GM12878 (cell line): ENCODE measurements at regions not wholly inside any gene's neighbourhood (a gene's known extent, or its start where the extent isn't known, plus 50 kb on each side); places are given as distances from the start of the nearest gene placed in this dataset.

Experiments used
- ATAC-seq: fragments of 200-7000 bp; cut with Tn5 transposase; 3 replicates; pipeline ENCODE4 v1.9.1; 2020; ENCODE audit warnings: mild to moderate bottlenecking, moderate library complexity
- BruUV-seq: library from RNA; stranded (reverse); fragments of 400-500 nt; replicated peaks from 2 replicates; lab custom pipeline; 2021; lab: Mats Ljungman, UMichigan
- CTCF ChIA-PET: fragments of 300-600 bp; sonication (Branson Sonifier 250); formaldehyde crosslinking; extraction: SDS; loops from one replicate; lab custom pipeline; 2021; ENCODE audit warnings: inconsistent platforms; lab: Yijun Ruan, JAX
- POLR2A ChIA-PET: fragments of 350-600 bp; formaldehyde crosslinking; extraction: SDS; loops from one replicate; lab custom pipeline; 2021; ENCODE audit warnings: inconsistent platforms; lab: Charles Lee
- RAD21 ChIA-PET: fragments of 300-600 bp; sonication (Branson Sonifier 250); formaldehyde crosslinking; loops from one replicate; lab custom pipeline; 2023; ENCODE audit warnings: antibody characterized with exemption; ENCODE audit not compliant: unreplicated experiment; lab: Charles Lee
- SMC1A ChIA-PET: fragments of 300-600 bp; sonication (Branson Sonifier 250); formaldehyde crosslinking; loops from one replicate; lab custom pipeline; 2023; ENCODE audit not compliant: unreplicated experiment, uncharacterized antibody; lab: Charles Lee
- DNase-seq: peaks from one replicate; pipeline ENCODE4 v3.0.0-alpha.2; 2011; ENCODE audit warnings: low read depth, low spot score
- FAIRE-seq: peaks from 3 replicates; lab custom pipeline; 2011; peaks lifted over from hg19 to GRCh38; lab: Jason Lieb, UNC
- H2AFZ ChIP-seq: 2 replicates; pipeline ENCODE4 v1.6.0; 2011; ENCODE audit warnings: low read depth, low read length, control low read depth; ENCODE audit not compliant: control insufficient read depth
- H3K27ac ChIP-seq: 2 replicates; pipeline ENCODE4 v1.5.1; 2011; ENCODE audit warnings: control low read depth; ENCODE audit not compliant: control insufficient read depth, insufficient read depth
- H3K27me3 ChIP-seq, 2 experiments: replicated peaks in 1 of 2; 2 replicates each; pipeline versions ENCODE4 v1.6.0 to v1.6.1; 2011; ENCODE audit warnings: low read length in 1 of 2; ENCODE audit not compliant: control insufficient read depth in 2 of 2, insufficient read depth in 2 of 2
- H3K36me3 ChIP-seq, 2 experiments: 2 replicates each; pipeline ENCODE4 v1.5.1; 2011; ENCODE audit warnings: low read length in 1 of 2; ENCODE audit not compliant: control insufficient read depth in 2 of 2, insufficient read depth in 2 of 2
- H3K4me1 ChIP-seq: 2 replicates; pipeline ENCODE4 v1.6.1; 2011; ENCODE audit warnings: mild to moderate bottlenecking, low read length, moderate library complexity, mixed read lengths; ENCODE audit not compliant: control insufficient read depth, insufficient read depth
- H3K4me2 ChIP-seq: 2 replicates; pipeline ENCODE4 v1.6.0; 2011; ENCODE audit warnings: control low read depth; ENCODE audit not compliant: control insufficient read depth, insufficient read depth
- H3K4me3 ChIP-seq: fragments of 200-600 bp; sonication (generic); 2 replicates; pipeline ENCODE4 v1.5.1; 2016
- H3K79me2 ChIP-seq: 2 replicates; pipeline ENCODE4 v1.6.0; 2011; ENCODE audit warnings: low read length; ENCODE audit not compliant: control insufficient read depth, insufficient read depth
- H3K9ac ChIP-seq: 2 replicates; pipeline ENCODE4 v1.8.0; 2011; ENCODE audit warnings: low read length, control low read depth, mixed read lengths; ENCODE audit not compliant: control insufficient read depth, insufficient read depth
- H3K9me3 ChIP-seq: replicated peaks from 3 replicates; pipeline ENCODE4 v1.5.1; 2011; ENCODE audit warnings: mild to moderate bottlenecking, low read length; ENCODE audit not compliant: control insufficient read depth, insufficient read depth
- H4K20me1 ChIP-seq: 2 replicates; pipeline ENCODE4 v1.6.0; 2011; ENCODE audit not compliant: control insufficient read depth, insufficient read depth
- GATAD2B ChIP-seq: fragments of 450-650 bp; conservative IDR thresholded peaks from 2 replicates; pipeline ENCODE4 v1.6.1; 2017; ENCODE audit warnings: low read depth, mild to moderate bottlenecking, moderate library complexity
- LARP7 ChIP-seq: fragments of 450-650 bp; IDR thresholded peaks from 2 replicates; pipeline ENCODE4 v1.6.1; 2017; ENCODE audit warnings: mild to moderate bottlenecking
- MYB ChIP-seq: fragments of 150-350 bp; IDR thresholded peaks from 2 replicates; pipeline ENCODE4 v1.6.1; 2014; ENCODE audit warnings: mild to moderate bottlenecking, low read depth, low read length, borderline replicate concordance
- MYC ChIP-seq: IDR thresholded peaks from 2 replicates; pipeline ENCODE4 v1.6.1; 2011; ENCODE audit warnings: mild to moderate bottlenecking, low read length, moderate library complexity, inconsistent platforms; ENCODE audit not compliant: insufficient read depth, insufficient replicate concordance, insufficient read length, severe bottlenecking
- RBBP5 ChIP-seq: fragments of 200-600 bp; sonication (generic); conservative IDR thresholded peaks from 2 replicates; pipeline ENCODE4 v1.6.1; 2016
- RUNX3 ChIP-seq: IDR thresholded peaks from 2 replicates; pipeline ENCODE4 v1.6.1; 2012; ENCODE audit warnings: low read length, inconsistent platforms
- SMC3 ChIP-seq: IDR thresholded peaks from 2 replicates; pipeline ENCODE4 v1.6.1; 2011; ENCODE audit warnings: low read length, improper control_type of control experiment, borderline replicate concordance
- TARDBP ChIP-seq: IDR thresholded peaks from 2 replicates; pipeline ENCODE4 v1.6.1; 2016; ENCODE audit warnings: borderline replicate concordance
- TCF12 ChIP-seq: IDR thresholded peaks from 2 replicates; pipeline ENCODE4 v1.6.1; 2011; ENCODE audit warnings: low read depth, mild to moderate bottlenecking, low read length
- WGBS: methylation state at CpG from one replicate; pipeline ENCODE4 v1.1.6; 2016; ENCODE audit warnings: low lambda C conversion rate; ENCODE audit not compliant: insufficient replicate concordance, insufficient coverage; ENCODE audit errors: missing lambda C conversion rate; 5-methylcytosine and 5-hydroxymethylcytosine counted together
- in situ Hi-C: fragments of 300-500 bp; cut with MboI; formaldehyde crosslinking; loops from 9 replicates; pipeline ENCODE4 v1.14.3; 2018; ENCODE audit warnings: mixed read lengths
- intact Hi-C: fragments of 100-400 bp; cut with micrococcal nuclease; formaldehyde crosslinking; loops from one replicate; pipeline ENCODE4 v1.14.2; 2022; ENCODE audit not compliant: unreplicated experiment
- TF ChIP-seq, protein P1 (sequence below), 3 experiments: IDR thresholded peaks in 2 of 3; conservative IDR thresholded peaks in 1 of 3; 2 replicates each; pipeline ENCODE4 v1.5.1; 2011; ENCODE audit warnings: low read depth in 3 of 3, low read length in 3 of 3, mild to moderate bottlenecking in 3 of 3, control low read depth in 2 of 3, moderate library complexity in 2 of 3, inconsistent platforms in 1 of 3, mixed read lengths in 1 of 3; ENCODE audit not compliant: control insufficient read depth in 2 of 3, insufficient read depth in 1 of 3; ENCODE audit errors: extremely low read depth in 1 of 3
- TF ChIP-seq, protein P2 (sequence below): fragments of 450-650 bp; IDR thresholded peaks from 2 replicates; pipeline ENCODE4 v1.6.1; 2017; ENCODE audit warnings: mild to moderate bottlenecking, moderate library complexity
- TF ChIP-seq, protein P3 (sequence below): IDR thresholded peaks from 2 replicates; pipeline ENCODE4 v1.6.1; 2011; ENCODE audit warnings: low read depth, low read length, improper control_type of control experiment, borderline replicate concordance
- TF ChIP-seq, protein P4 (sequence below): fragments of 450-650 bp; IDR thresholded peaks from 2 replicates; pipeline ENCODE4 v1.6.1; 2016; ENCODE audit warnings: mild to moderate bottlenecking

DNA sequence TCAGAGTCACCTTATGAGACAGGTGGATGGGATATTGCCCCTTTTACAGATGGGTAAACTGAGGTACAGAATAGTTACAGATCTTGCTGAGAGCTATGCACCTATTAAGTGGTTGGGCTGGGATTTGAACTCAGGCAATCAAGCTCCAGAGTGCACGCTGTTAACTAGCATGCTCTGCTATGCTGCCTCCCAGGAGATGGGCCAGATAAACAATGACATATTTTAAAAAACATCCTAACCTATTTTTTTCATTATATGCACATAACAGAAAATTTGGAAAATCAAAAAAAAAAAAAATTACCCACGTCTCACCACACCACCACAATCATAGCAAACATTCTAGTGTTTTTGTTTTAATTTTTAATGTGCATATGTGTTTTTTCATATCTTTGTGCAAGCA, 123.4 kb upstream of the STC2 start:
- intact Hi-C loops (loop anchor here (1.0 kb wide), 1 partner anchor 122 kb away; no protein-coding TSS in a partner anchor), in situ Hi-C loops (no loop called here)
- CTCF ChIA-PET: interaction anchor here (0.9 to 1.0 kb wide), 3 partner anchors 10 to 755 kb away, joined by 3 read pairs; no protein-coding TSS in a partner anchor
- BruUV-seq: no TSS peak
- H3K27me3 ChIP-seq: no peaks in the 10 kb centered on the region; a peak in 1 of 4 replicates
- H3K36me3 ChIP-seq: no peaks in the 10 kb centered on the region
- RAD21 ChIA-PET: no interaction called here
- TF ChIP-seq, protein P1, sequence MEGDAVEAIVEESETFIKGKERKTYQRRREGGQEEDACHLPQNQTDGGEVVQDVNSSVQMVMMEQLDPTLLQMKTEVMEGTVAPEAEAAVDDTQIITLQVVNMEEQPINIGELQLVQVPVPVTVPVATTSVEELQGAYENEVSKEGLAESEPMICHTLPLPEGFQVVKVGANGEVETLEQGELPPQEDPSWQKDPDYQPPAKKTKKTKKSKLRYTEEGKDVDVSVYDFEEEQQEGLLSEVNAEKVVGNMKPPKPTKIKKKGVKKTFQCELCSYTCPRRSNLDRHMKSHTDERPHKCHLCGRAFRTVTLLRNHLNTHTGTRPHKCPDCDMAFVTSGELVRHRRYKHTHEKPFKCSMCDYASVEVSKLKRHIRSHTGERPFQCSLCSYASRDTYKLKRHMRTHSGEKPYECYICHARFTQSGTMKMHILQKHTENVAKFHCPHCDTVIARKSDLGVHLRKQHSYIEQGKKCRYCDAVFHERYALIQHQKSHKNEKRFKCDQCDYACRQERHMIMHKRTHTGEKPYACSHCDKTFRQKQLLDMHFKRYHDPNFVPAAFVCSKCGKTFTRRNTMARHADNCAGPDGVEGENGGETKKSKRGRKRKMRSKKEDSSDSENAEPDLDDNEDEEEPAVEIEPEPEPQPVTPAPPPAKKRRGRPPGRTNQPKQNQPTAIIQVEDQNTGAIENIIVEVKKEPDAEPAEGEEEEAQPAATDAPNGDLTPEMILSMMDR (IDR thresholded peaks at IDR 0.05 in 2 of 3, conservative IDR thresholded peaks at IDR 0.05 in 1 of 3; ENCODE audit: control insufficient read depth in 2 of 3, extremely low read depth in 1 of 3, insufficient read depth in 1 of 3, low read depth in 3 of 3, low read length in 3 of 3): no peak
- TF ChIP-seq, protein P2, sequence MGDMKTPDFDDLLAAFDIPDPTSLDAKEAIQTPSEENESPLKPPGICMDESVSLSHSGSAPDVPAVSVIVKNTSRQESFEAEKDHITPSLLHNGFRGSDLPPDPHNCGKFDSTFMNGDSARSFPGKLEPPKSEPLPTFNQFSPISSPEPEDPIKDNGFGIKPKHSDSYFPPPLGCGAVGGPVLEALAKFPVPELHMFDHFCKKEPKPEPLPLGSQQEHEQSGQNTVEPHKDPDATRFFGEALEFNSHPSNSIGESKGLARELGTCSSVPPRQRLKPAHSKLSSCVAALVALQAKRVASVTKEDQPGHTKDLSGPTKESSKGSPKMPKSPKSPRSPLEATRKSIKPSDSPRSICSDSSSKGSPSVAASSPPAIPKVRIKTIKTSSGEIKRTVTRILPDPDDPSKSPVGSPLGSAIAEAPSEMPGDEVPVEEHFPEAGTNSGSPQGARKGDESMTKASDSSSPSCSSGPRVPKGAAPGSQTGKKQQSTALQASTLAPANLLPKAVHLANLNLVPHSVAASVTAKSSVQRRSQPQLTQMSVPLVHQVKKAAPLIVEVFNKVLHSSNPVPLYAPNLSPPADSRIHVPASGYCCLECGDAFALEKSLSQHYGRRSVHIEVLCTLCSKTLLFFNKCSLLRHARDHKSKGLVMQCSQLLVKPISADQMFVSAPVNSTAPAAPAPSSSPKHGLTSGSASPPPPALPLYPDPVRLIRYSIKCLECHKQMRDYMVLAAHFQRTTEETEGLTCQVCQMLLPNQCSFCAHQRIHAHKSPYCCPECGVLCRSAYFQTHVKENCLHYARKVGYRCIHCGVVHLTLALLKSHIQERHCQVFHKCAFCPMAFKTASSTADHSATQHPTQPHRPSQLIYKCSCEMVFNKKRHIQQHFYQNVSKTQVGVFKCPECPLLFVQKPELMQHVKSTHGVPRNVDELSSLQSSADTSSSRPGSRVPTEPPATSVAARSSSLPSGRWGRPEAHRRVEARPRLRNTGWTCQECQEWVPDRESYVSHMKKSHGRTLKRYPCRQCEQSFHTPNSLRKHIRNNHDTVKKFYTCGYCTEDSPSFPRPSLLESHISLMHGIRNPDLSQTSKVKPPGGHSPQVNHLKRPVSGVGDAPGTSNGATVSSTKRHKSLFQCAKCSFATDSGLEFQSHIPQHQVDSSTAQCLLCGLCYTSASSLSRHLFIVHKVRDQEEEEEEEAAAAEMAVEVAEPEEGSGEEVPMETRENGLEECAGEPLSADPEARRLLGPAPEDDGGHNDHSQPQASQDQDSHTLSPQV: no peak
- TF ChIP-seq MYB (no peak), MYC (no peak), GATAD2B (no peak), RUNX3 (no peak), SMC3 (no peak), TARDBP (no peak), TCF12 (no peak), LARP7 (no peak), RBBP5 (no peak)
- TF ChIP-seq, protein P3, sequence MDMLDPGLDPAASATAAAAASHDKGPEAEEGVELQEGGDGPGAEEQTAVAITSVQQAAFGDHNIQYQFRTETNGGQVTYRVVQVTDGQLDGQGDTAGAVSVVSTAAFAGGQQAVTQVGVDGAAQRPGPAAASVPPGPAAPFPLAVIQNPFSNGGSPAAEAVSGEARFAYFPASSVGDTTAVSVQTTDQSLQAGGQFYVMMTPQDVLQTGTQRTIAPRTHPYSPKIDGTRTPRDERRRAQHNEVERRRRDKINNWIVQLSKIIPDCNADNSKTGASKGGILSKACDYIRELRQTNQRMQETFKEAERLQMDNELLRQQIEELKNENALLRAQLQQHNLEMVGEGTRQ: no peak
- TF ChIP-seq, protein P4, sequence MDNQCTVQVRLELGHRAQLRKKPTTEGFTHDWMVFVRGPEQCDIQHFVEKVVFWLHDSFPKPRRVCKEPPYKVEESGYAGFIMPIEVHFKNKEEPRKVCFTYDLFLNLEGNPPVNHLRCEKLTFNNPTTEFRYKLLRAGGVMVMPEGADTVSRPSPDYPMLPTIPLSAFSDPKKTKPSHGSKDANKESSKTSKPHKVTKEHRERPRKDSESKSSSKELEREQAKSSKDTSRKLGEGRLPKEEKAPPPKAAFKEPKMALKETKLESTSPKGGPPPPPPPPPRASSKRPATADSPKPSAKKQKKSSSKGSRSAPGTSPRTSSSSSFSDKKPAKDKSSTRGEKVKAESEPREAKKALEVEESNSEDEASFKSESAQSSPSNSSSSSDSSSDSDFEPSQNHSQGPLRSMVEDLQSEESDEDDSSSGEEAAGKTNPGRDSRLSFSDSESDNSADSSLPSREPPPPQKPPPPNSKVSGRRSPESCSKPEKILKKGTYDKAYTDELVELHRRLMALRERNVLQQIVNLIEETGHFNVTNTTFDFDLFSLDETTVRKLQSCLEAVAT: no peak
- no peak overlapping the region for H3K4me3 ChIP-seq
- no peaks in the 10 kb centered on the region for H3K79me2 ChIP-seq
- ATAC-seq (no peak), DNase-seq (no peak), FAIRE-seq (no peak)
- 0% methylated on average over 2 of the region's 2 CpGs for WGBS
- H3K4me2 ChIP-seq: no peak overlapping the region
- H3K9ac ChIP-seq: no peak overlapping the region
- no peaks in the 10 kb centered on the region for H3K9me3 ChIP-seq
- H4K20me1 ChIP-seq: no peaks in the 10 kb centered on the region
- SMC1A ChIA-PET: interaction anchor here (1.3 kb wide), 1 partner anchor 121 kb away, joined by 3 read pairs; no protein-coding TSS in a partner anchor
- no peak overlapping the region for H3K27ac ChIP-seq
- POLR2A ChIA-PET: no interaction called here
- no peaks in the 10 kb centered on the region for H3K4me1 ChIP-seq
- no peak overlapping the region for H2AFZ ChIP-seq
